Activated naive CD4-positive, alpha-beta T cell treated with anti-CD3 and anti-CD28 coated beads, Interleukin-2, amount 50 U/mL, for 24 hours (primary cell): ENCODE measurements at regions not wholly inside any gene's neighbourhood (a gene's known extent, or its start where the extent isn't known, plus 50 kb on each side); places are given as distances from the start of the nearest gene placed in this dataset.
"Not testable (repeated sequence)": the region's sequence is repeated elsewhere in the genome, so short reads cannot be mapped to it uniquely, and the experiment has no call there.

Source experiments
- H3K27ac Mint-ChIP-seq: one replicate; pipeline ENCODE4 v1.8.0; 2021; ENCODE audit warnings: mild to moderate bottlenecking, mixed read lengths
- H3K27me3 Mint-ChIP-seq: one replicate; pipeline ENCODE4 v1.8.0; 2021; ENCODE audit warnings: mixed read lengths
- H3K36me3 Mint-ChIP-seq: one replicate; pipeline ENCODE4 v1.8.0; 2021; ENCODE audit warnings: mixed read lengths
- H3K4me1 Mint-ChIP-seq: one replicate; pipeline ENCODE4 v1.8.0; 2021; ENCODE audit warnings: mixed read lengths
- H3K4me3 Mint-ChIP-seq: one replicate; pipeline ENCODE4 v1.8.0; 2021; ENCODE audit warnings: mild to moderate bottlenecking, mixed read lengths
- H3K9me3 Mint-ChIP-seq: one replicate; pipeline ENCODE4 v1.8.0; 2021; ENCODE audit warnings: mixed read lengths

DNA sequence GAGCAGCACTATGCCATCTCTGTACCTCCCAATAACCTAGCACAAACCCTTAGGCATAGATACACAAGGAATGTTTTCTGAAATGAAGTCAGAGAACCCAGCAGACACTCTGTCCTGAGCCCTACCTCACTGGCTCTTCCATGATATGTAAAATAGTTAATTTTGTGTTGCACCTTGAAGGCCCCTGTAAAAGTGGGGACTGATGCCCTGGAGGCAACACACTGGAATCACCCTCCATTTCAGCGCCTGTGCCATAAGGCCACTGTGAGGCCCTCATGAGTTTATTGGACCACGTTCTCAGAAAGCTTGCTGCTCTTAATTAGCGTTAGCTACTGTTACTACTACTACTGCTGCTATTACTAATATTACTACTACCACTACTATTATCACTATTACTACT lies 670.1 kb upstream of the SOX11 start:
- H3K36me3 Mint-ChIP-seq, result no peaks in the 10 kb centered on the region
- H3K27me3 Mint-ChIP-seq, result peaks cover 1% of the 10 kb centered on the region
- H3K9me3 Mint-ChIP-seq, result peaks cover 6% of the 10 kb centered on the region
- no peak overlapping the region for H3K27ac Mint-ChIP-seq
- H3K4me3 Mint-ChIP-seq, result no peak overlapping the region
- H3K4me1 Mint-ChIP-seq, result no peaks in the 10 kb centered on the region

DNA sequence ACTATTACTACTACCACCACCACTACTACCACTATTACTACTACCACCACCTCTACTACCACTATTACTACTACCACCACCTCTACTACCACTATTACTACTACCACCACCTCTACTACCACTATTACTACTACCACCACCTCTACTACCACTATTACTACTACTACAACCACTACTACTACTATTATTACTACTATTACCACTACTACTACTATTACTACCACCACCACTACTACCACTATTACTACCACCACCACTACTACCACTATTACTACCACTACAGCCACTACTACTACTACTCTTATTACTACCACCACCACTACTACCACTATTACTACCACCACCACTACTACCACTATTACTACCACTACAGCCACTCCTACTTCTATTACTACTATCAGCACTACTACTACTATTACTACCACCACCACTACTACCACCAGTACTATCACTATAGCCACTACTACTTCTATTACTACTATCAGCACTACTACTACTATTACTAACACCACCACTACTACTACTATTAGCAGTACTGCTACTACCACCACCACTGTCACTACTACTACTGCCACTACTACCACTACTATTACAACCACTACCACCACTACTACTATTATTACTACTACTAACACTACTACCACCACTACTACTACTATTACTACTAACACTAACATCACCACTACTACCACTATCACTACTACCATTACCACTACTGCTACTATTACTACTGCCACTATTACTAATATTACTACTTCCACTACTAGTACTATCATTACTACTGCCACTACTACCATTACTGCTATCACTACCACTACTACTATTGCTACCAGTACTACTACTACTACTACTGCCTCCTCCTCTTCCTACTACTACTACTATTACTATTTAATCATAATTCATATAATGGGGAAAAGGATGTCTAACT lies 669.2 kb upstream of the SOX11 start:
- not testable (repeated sequence) for H3K27me3 Mint-ChIP-seq, H3K9me3 Mint-ChIP-seq, H3K36me3 Mint-ChIP-seq, H3K4me3 Mint-ChIP-seq, H3K27ac Mint-ChIP-seq, H3K4me1 Mint-ChIP-seq

DNA sequence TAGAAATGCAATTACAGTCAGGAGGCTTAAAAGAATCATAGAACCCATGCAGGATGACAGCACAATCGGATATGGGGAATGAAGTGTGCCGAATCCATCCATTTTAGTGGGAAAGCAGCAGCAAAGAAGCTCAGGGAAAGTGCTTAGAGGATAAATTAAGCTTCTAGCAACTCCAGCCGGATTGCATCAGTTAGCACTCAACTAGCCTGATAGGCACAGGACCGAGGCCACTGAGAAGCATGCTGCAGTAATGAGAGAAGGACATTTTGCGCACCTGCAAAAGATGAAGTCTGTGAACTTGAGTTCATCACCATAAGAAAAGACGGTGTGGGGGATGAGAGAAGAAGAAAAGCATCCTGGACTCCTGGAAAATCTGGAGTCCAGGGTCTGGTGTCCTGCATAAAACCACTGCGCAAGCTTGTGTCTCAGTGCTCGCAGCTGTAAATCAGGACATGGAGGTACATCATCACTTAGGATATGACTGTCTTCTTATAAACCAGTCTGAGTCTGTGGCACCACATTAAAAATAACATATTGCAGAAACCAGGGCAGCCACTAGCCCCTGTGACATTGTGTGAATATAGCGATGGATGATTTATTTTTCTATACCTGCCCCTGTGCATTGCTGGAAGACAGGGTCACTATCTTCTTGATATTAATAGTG lies 665.5 kb upstream of the SOX11 start:
- Mint-ChIP-seq H3K27ac (no peak overlapping the region), H3K9me3 (no peaks in the 10 kb centered on the region), H3K4me1 (no peaks in the 10 kb centered on the region), H3K4me3 (no peak overlapping the region), H3K36me3 (no peaks in the 10 kb centered on the region), H3K27me3 (peaks cover 1% of the 10 kb centered on the region)

DNA sequence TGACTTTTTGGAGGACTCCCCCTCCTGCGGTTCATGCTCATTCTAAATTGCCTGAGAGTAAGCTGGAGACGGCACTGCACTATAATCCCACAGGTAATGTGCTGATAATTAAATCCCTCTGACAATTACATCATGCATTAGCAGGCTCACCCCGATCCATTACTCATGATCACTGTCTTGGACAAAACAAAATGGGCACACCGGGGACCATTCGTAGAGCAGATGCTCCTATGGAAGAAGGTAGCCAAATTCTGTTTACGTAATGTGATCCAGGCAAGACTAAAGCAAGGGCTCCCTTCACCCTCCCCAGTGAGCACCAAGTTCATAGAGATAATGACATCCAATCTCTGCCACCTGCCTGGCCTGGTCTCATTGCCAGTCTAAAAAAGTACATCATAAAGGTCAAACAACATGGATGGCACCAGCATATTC lies 657.1 kb upstream of the SOX11 start:
- Mint-ChIP-seq H3K4me1 (no peaks in the 10 kb centered on the region), H3K9me3 (no peaks in the 10 kb centered on the region), H3K4me3 (no peak overlapping the region), H3K27ac (no peak overlapping the region), H3K36me3 (no peaks in the 10 kb centered on the region), H3K27me3 (no peaks in the 10 kb centered on the region)

DNA sequence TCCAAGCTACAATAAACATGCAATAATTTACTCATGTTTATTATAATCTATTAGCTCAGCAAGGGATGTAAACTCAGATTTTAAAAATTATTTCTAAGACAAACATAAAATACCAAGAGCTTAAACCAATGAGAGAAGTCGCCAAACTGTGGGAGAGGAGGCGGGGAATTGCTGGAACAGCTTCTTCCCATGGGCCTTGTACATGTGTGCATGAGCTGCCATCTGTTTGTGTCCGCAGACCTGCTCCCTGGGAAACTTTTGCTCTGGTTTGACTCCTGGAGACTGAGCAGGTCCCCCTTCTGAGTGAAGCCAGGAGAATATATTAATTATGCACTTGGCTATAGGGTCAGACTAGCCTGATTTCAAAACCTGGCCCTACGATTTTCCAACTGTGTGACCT lies 655.9 kb upstream of the SOX11 start:
- Mint-ChIP-seq H3K27ac (no peak overlapping the region), H3K4me1 (no peaks in the 10 kb centered on the region), H3K36me3 (no peaks in the 10 kb centered on the region), H3K9me3 (no peaks in the 10 kb centered on the region), H3K4me3 (no peak overlapping the region), H3K27me3 (no peaks in the 10 kb centered on the region)

DNA sequence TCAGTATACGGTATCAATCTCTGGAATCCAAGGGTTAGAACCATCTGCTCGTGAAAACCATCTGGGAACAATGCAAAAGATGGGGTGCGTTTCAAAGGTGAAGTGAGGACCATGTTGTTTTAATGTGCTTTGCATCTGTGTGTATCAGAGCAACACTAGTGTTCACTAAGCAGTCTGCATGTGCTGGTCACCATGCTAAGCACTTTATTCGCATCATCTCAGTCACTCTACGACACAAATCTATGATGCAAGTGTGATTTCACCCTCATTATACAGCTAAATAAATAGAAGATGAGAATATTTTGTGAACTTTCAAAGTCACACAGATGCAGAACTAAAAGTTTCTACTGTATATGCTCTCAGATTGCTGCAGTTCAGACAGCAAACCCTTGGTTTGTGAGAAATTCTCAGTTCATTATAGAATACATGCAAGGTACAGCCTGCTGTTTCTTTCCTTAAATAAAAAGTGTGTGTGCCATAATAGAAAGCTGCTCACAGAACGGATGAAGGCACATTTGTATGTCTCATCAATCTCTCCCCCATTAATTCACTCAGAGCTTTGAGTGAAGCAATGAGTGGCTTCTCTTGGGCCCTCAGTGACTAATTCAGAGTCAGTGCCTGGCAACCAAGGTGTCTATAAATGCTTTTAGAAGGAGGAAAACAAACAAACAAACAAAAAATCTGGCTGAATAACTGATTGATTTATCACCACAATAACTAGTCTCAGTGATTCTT lies 652.8 kb upstream of the SOX11 start:
- Mint-ChIP-seq H3K27me3 (no peaks in the 10 kb centered on the region), H3K4me3 (no peak overlapping the region), H3K27ac (no peak overlapping the region), H3K4me1 (no peaks in the 10 kb centered on the region), H3K36me3 (no peaks in the 10 kb centered on the region), H3K9me3 (no peaks in the 10 kb centered on the region)

DNA sequence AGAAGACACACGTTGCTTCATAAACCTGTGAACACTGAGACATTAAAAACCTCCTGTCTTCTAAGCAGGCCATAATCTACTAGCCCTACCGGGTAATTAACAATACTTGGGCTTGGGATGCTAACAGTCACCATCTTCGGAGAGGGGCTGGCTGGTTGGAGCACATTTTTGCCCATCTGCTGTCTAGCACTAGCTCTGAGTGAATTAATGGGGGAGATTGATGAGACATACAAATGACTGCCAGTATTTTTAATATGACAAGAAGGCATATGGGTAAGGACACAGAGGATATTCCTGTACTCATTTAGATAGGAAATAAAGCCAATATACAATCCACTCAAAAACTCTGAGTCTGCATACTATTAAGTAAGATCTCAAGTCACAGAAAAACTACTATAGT lies 651.6 kb upstream of the SOX11 start:
- Mint-ChIP-seq H3K27ac (no peak overlapping the region), H3K4me3 (no peak overlapping the region), H3K36me3 (no peaks in the 10 kb centered on the region), H3K4me1 (no peaks in the 10 kb centered on the region), H3K27me3 (no peaks in the 10 kb centered on the region), H3K9me3 (no peaks in the 10 kb centered on the region)

DNA sequence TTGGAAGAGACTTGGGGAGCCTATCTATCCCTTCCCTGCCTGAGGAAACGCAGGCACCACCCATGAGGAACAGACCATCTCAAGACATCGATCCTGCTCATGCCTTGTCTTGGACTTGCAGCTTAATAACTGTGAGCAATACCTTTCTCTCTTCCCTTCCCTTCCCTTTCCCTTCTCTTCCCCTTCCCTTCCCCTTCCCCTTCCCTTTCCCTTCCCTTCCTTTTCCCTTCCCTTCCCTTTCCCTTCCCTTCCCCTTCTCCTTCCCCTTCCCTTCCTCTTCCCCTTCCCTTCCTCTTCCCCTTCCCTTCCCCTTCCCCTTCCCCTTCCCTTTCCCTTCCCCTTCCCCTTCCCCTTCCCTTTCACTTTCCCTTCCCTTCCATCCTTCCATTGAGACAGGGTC lies 650.7 kb upstream of the SOX11 start:
- Mint-ChIP-seq H3K27me3 (no peaks in the 10 kb centered on the region), H3K9me3 (no peaks in the 10 kb centered on the region), H3K4me3 (no peak overlapping the region), H3K36me3 (no peaks in the 10 kb centered on the region), H3K4me1 (no peaks in the 10 kb centered on the region), H3K27ac (no peak overlapping the region)

DNA sequence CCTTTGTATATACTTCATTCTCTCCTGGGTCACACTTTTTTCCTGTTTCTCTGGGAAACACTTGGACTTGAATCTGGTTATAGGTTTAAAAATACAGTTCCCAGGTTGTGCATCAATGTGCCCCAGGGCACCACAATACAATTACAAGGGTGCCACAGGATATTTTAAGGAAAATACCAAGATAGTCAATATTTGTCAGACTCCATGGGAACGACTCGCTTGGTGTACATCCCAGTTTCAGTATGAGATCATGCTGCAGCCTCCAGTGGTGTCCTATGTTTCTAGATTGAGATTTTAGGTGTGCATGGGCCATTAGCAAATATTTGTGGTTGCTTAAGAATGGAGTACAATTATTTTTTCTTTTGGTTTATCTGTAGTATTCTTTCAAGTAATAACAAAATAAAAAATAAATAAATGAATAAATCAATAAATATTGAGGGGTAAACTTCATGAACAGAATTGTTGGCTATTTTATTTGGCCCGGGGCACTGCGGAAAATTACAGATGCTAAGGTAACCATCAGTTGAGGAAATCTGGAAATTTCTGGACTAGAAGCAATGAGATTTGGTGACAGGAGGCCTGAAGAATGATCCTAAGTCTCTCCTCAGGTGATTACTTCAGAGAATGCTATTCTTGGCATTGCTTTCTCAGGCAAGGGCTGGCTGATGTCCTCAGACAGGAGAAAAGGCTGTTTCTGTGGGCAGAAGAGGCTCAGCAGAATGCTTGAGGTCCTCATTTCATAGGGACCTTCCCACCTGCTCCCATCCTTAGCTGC lies 649.3 kb upstream of the SOX11 start:
- peaks cover 13% of the 10 kb centered on the region for H3K9me3 Mint-ChIP-seq
- H3K4me3 Mint-ChIP-seq, result no peak overlapping the region
- H3K36me3 Mint-ChIP-seq, result no peaks in the 10 kb centered on the region
- H3K27me3 Mint-ChIP-seq, result no peaks in the 10 kb centered on the region
- no peak overlapping the region for H3K27ac Mint-ChIP-seq
- no peaks in the 10 kb centered on the region for H3K4me1 Mint-ChIP-seq

DNA sequence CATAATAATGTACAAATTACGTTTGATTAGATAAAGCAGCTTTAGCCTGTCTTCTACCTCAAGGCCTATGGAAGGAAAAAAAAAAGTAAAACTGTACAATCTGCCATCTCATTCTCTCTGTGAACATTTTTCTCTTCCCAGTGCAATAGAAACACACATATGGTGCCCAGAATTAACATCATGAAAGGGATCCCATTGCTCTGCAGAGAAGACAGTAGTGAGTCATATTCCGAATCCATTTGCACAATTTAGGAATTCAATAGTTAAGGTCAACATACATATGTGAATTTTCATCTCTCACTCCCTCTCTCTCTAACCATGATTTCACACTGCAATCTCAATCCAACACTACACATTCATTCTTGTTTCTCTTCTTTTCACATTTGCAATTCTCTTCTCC lies 640.9 kb upstream of the SOX11 start:
- Mint-ChIP-seq H3K4me3 (no peak overlapping the region), H3K27me3 (no peaks in the 10 kb centered on the region), H3K36me3 (no peaks in the 10 kb centered on the region), H3K4me1 (no peaks in the 10 kb centered on the region), H3K9me3 (peaks cover 18% of the 10 kb centered on the region), H3K27ac (no peak overlapping the region)

DNA sequence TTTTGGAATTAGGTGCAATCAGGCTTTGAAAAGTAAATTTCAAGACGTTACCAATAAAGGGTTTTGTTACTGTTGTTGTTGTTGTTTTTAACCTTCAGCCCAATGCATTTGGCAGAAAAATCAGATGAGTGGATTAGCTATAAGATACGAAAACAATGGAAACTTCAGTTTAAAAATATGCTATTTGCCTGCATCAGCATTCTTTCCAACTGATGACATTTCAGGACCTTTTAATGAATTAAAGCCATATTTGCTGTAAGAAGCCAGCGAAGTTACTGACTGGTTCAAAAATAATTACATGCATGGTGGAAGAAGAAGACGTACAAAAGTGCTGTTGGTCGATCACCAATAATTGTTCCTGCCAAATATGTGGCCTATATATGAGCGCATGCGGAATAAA lies 639.3 kb upstream of the SOX11 start:
- H3K9me3 Mint-ChIP-seq, result peaks cover 5% of the 10 kb centered on the region
- H3K36me3 Mint-ChIP-seq, result no peaks in the 10 kb centered on the region
- no peak overlapping the region for H3K4me3 Mint-ChIP-seq
- no peaks in the 10 kb centered on the region for H3K4me1 Mint-ChIP-seq
- H3K27ac Mint-ChIP-seq, result no peak overlapping the region
- no peaks in the 10 kb centered on the region for H3K27me3 Mint-ChIP-seq

DNA sequence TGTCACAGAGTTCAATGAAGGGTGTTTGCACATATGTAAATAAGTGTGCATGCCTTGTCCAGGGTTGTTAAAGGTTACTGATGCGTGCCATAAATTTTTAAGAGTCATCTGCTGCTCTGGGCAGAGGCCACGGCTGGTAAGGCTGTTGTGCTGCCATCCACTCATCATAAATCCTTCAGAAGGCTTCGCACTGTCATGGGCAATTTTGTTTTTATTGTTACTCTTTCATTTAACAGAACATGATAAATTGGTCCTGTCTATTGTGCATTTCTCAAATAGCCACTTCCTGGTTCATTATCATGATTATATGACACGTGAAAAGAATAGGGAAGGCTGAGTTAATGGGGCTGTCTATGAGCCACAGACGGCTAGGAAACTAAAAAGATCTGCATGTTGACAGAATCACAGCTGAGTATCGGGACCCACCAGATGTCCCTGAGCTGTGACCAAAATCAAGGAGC lies 634.3 kb upstream of the SOX11 start:
- Mint-ChIP-seq H3K9me3 (no peaks in the 10 kb centered on the region), H3K27ac (no peak overlapping the region), H3K4me3 (no peak overlapping the region), H3K27me3 (no peaks in the 10 kb centered on the region), H3K36me3 (no peaks in the 10 kb centered on the region), H3K4me1 (no peaks in the 10 kb centered on the region)

DNA sequence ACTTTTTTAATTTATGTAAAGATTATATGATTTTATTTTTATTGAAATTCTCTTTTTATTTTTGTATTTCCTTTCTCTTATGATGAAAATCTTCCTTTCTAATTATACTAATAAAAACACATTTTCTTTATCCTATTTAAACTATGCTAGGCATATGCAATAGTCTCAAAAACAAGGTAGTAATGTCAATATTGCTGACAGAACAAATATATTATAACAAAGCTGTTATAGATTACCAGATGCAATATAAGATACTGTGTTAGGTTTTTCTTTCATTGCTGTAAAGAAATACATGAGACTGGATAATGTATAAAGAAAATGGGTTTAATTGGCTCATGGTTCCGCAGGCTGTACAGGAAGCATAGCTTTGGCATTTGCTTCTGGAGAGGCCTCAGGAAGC lies 631.2 kb upstream of the SOX11 start:
- no peaks in the 10 kb centered on the region for H3K27me3 Mint-ChIP-seq
- H3K9me3 Mint-ChIP-seq, result peaks cover 11% of the 10 kb centered on the region
- no peak overlapping the region for H3K4me3 Mint-ChIP-seq
- H3K36me3 Mint-ChIP-seq, result no peaks in the 10 kb centered on the region
- no peaks in the 10 kb centered on the region for H3K4me1 Mint-ChIP-seq
- no peak overlapping the region for H3K27ac Mint-ChIP-seq

DNA sequence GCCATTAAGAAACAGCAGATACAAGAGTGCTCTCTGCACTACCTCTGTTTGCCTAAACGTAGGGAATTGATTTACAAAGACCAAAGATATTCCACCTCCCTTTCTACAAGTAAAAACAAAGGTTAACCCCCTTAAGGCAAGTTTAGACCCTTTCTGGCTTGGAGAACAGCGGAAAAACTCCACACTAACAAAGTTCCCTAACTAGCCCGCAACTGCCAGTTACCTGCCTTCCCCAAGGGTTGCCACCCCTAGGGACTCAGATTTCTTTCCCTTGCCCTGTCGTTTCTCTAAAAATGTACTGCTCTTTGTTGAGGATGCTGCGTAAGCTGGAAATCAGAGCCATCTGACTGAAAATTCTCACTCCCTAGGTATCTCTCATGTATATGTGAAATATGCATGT lies 627.5 kb upstream of the SOX11 start:
- H3K27me3 Mint-ChIP-seq, result no peaks in the 10 kb centered on the region
- H3K27ac Mint-ChIP-seq, result no peak overlapping the region
- H3K36me3 Mint-ChIP-seq, result no peaks in the 10 kb centered on the region
- no peaks in the 10 kb centered on the region for H3K4me1 Mint-ChIP-seq
- peaks cover 11% of the 10 kb centered on the region for H3K9me3 Mint-ChIP-seq
- H3K4me3 Mint-ChIP-seq, result no peak overlapping the region

DNA sequence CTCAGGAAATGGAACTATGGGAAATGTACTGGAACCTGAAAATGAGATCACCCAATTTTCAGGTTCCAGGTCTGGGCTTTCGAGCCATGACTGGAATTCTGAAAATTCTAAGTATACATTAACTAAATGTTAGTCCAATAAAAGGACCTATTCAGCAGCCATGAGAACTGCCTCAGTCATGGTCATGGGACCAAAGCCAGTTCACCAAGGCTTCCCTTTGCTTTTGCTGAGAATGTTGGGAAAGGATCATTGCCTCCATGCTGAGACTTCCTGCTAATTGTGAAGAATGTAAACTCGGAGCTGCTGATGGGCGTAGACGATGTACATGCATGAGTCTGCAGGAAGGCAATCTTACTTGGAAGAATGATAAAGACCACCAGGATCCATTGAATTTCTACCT lies 624.4 kb upstream of the SOX11 start:
- H3K27ac Mint-ChIP-seq, result no peak overlapping the region
- H3K27me3 Mint-ChIP-seq, result no peaks in the 10 kb centered on the region
- peaks cover 11% of the 10 kb centered on the region for H3K9me3 Mint-ChIP-seq
- H3K4me3 Mint-ChIP-seq, result no peak overlapping the region
- no peaks in the 10 kb centered on the region for H3K4me1 Mint-ChIP-seq
- H3K36me3 Mint-ChIP-seq, result no peaks in the 10 kb centered on the region
